A549 (cell line): ENCODE measurements at regions not wholly inside any gene's neighbourhood (a gene's known extent, or its start where the extent isn't known, plus 50 kb on each side); places are given as distances from the start of the nearest gene placed in this dataset.
"Not testable (repeated sequence)": the region's sequence is repeated elsewhere in the genome, so short reads cannot be mapped to it uniquely, and the experiment has no call there.

Experiments used
- CTCF ChIP-seq: fragments of >200 bp; sonication (Bioruptor Twin); formaldehyde crosslinking; IDR thresholded peaks from 3 replicates; pipeline ENCODE4 v1.5.1; 2016
- MAX ChIP-seq: IDR thresholded peaks from 2 replicates; pipeline ENCODE4 v1.6.1; 2012
- MYC ChIP-seq: IDR thresholded peaks from 2 replicates; pipeline ENCODE4 v1.6.1; 2012; ENCODE audit warnings: mild to moderate bottlenecking, inconsistent platforms, low read length, improper control_type of control experiment, borderline replicate concordance
- PHF8 ChIP-seq: fragments of 200-600 bp; sonication (generic); IDR thresholded peaks from 2 replicates; pipeline ENCODE4 v1.6.1; 2016; ENCODE audit warnings: low read depth, mild to moderate bottlenecking, antibody characterized with exemption, moderate library complexity, borderline replicate concordance
- POLR2A ChIP-seq: IDR thresholded peaks from 2 replicates; pipeline ENCODE4 v1.6.1; 2012; ENCODE audit warnings: mild to moderate bottlenecking, low read length
- POLR2AphosphoS2 ChIP-seq: conservative IDR thresholded peaks from 2 replicates; pipeline ENCODE4 v1.6.1; 2012; ENCODE audit warnings: low read length, improper control_type of control experiment, inconsistent platforms
- ZC3H11A ChIP-seq: fragments of 450-650 bp; IDR thresholded peaks from 2 replicates; pipeline ENCODE4 v1.6.1; 2014; ENCODE audit warnings: antibody characterized with exemption, mild to moderate bottlenecking
- ZFP36 ChIP-seq: fragments of 450-650 bp; IDR thresholded peaks from 2 replicates; pipeline ENCODE4 v1.6.1; 2014; ENCODE audit warnings: borderline replicate concordance; ENCODE audit not compliant: partially characterized antibody
- TF ChIP-seq, protein P1 (sequence below): fragments of 150-350 bp; IDR thresholded peaks from 2 replicates; pipeline ENCODE4 v1.6.1; 2014; ENCODE audit warnings: low read depth, mild to moderate bottlenecking, low read length
- TF ChIP-seq, protein P2 (sequence below): IDR thresholded peaks from 2 replicates; pipeline ENCODE4 v1.6.1; 2012; ENCODE audit warnings: low read depth, borderline replicate concordance
- TF ChIP-seq, protein P3 (sequence below): fragments of 200-600 bp; sonication (generic); IDR thresholded peaks from 2 replicates; pipeline ENCODE4 v1.6.1; 2016; ENCODE audit warnings: antibody characterized with exemption, mild to moderate bottlenecking, moderate library complexity
- TF ChIP-seq, protein P4 (sequence below): fragments of 450-650 bp; IDR thresholded peaks from 2 replicates; pipeline ENCODE4 v1.6.1; 2014; ENCODE audit warnings: antibody characterized with exemption

DNA sequence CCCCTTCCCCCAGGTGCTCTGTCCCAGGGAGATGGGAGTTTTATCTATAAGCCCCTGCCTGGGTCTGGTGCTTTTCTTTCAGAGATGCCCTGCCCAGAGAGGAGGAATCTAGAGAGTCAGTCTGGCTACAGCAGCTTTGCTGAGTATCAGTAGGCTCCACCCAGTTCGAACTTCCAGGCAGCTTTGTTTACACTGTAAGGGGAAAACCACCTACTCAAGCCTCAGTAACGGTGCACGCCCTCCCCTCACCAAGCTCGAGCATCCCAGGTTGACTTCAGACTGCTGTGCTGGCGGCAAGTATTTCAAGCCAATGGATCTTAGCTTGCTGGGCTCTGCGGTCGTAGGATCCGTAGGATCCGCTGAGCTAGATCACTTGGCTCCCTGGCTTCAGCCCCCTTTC, 72.1 kb upstream of the GMNC start:
- TF ChIP-seq, protein P1, sequence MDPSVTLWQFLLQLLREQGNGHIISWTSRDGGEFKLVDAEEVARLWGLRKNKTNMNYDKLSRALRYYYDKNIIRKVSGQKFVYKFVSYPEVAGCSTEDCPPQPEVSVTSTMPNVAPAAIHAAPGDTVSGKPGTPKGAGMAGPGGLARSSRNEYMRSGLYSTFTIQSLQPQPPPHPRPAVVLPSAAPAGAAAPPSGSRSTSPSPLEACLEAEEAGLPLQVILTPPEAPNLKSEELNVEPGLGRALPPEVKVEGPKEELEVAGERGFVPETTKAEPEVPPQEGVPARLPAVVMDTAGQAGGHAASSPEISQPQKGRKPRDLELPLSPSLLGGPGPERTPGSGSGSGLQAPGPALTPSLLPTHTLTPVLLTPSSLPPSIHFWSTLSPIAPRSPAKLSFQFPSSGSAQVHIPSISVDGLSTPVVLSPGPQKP: not testable (repeated sequence)
- not testable (repeated sequence) for TF ChIP-seq CTCF, ZC3H11A, POLR2A, PHF8, ZFP36, MYC, POLR2AphosphoS2, MAX
- TF ChIP-seq, protein P2, sequence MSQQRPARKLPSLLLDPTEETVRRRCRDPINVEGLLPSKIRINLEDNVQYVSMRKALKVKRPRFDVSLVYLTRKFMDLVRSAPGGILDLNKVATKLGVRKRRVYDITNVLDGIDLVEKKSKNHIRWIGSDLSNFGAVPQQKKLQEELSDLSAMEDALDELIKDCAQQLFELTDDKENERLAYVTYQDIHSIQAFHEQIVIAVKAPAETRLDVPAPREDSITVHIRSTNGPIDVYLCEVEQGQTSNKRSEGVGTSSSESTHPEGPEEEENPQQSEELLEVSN: not testable (repeated sequence)
- TF ChIP-seq, protein P3, sequence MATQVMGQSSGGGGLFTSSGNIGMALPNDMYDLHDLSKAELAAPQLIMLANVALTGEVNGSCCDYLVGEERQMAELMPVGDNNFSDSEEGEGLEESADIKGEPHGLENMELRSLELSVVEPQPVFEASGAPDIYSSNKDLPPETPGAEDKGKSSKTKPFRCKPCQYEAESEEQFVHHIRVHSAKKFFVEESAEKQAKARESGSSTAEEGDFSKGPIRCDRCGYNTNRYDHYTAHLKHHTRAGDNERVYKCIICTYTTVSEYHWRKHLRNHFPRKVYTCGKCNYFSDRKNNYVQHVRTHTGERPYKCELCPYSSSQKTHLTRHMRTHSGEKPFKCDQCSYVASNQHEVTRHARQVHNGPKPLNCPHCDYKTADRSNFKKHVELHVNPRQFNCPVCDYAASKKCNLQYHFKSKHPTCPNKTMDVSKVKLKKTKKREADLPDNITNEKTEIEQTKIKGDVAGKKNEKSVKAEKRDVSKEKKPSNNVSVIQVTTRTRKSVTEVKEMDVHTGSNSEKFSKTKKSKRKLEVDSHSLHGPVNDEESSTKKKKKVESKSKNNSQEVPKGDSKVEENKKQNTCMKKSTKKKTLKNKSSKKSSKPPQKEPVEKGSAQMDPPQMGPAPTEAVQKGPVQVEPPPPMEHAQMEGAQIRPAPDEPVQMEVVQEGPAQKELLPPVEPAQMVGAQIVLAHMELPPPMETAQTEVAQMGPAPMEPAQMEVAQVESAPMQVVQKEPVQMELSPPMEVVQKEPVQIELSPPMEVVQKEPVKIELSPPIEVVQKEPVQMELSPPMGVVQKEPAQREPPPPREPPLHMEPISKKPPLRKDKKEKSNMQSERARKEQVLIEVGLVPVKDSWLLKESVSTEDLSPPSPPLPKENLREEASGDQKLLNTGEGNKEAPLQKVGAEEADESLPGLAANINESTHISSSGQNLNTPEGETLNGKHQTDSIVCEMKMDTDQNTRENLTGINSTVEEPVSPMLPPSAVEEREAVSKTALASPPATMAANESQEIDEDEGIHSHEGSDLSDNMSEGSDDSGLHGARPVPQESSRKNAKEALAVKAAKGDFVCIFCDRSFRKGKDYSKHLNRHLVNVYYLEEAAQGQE: not testable (repeated sequence)
- TF ChIP-seq, protein P4, sequence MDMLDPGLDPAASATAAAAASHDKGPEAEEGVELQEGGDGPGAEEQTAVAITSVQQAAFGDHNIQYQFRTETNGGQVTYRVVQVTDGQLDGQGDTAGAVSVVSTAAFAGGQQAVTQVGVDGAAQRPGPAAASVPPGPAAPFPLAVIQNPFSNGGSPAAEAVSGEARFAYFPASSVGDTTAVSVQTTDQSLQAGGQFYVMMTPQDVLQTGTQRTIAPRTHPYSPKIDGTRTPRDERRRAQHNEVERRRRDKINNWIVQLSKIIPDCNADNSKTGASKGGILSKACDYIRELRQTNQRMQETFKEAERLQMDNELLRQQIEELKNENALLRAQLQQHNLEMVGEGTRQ: not testable (repeated sequence)
